GM13977 (cell line): ENCODE measurements at regions not wholly inside any gene's neighbourhood (a gene's known extent, or its start where the extent isn't known, plus 50 kb on each side); places are given as distances from the start of the nearest gene placed in this dataset.

Experiments used
- DNase-seq: peaks from one replicate; pipeline ENCODE4 v3.0.0; 2012; ENCODE audit warnings: low spot score
- CTCF ChIP-seq: IDR thresholded peaks from 2 replicates; pipeline ENCODE4 v1.5.1; 2012; ENCODE audit warnings: mild to moderate bottlenecking, control low read depth; ENCODE audit not compliant: insufficient read depth; ENCODE audit errors: extremely low read depth, missing control alignments
- in situ Hi-C: fragments of 300-500 bp; cut with MboI; formaldehyde crosslinking; loops from one replicate; pipeline ENCODE4 v1.12.0; 2022; ENCODE audit warnings: low sequenced_read_pairs, low pct_unique_long_range_greater_than_20kb, mixed read lengths, inconsistent platforms; ENCODE audit not compliant: unreplicated experiment

- no peak for TF ChIP-seq CTCF
- no peak for DNase-seq
- in situ Hi-C loops = no loop called here
These were observed 426.4 kb upstream of the MPDZ start for GRCh38 chr9:13705918-13706317.

GRCh38 chr9:13705373-13705772, 425.9 kb upstream of the MPDZ start:
- no peak for TF ChIP-seq CTCF
- in situ Hi-C loops = no loop called here
- DNase-seq = no peak

- TF ChIP-seq CTCF = no peak
- DNase-seq = no peak
- in situ Hi-C loops = no loop called here
These were observed 411.1 kb upstream of the MPDZ start for GRCh38 chr9:13690595-13690994.

- in situ Hi-C loops = no loop called here
- TF ChIP-seq CTCF = no peak
- DNase-seq = no peak
These were observed 410.4 kb upstream of the MPDZ start for GRCh38 chr9:13689925-13690324.

- DNase-seq = no peak
- in situ Hi-C loops = no loop called here
These were observed 409.6 kb upstream of the MPDZ start for GRCh38 chr9:13688990-13689600.

GRCh38 chr9:13688223-13688989, 408.9 kb upstream of the MPDZ start:
- in situ Hi-C loops = no loop called here
- TF ChIP-seq CTCF = no peak

More at GRCh38 chr9:13688990-13689600, 409.6 kb upstream of the MPDZ start:
- TF ChIP-seq CTCF = no peak

GRCh38 chr9:13684656-13685055, 405.2 kb upstream of the MPDZ start:
- in situ Hi-C loops = no loop called here
- no peak for DNase-seq
- no peak for TF ChIP-seq CTCF

More at GRCh38 chr9:13688223-13688989, 408.9 kb upstream of the MPDZ start:
- no peak for DNase-seq
